ENCODE measurements at regions not wholly inside any gene's neighbourhood (a gene's known extent, or its start where the extent isn't known, plus 50 kb on each side); places are given as distances from the start of the nearest gene placed in this dataset.
A peak's percentile ranks its signal among the peaks of the same experiment; 100 is the strongest.
"Not testable (repeated sequence)": the region's sequence is repeated elsewhere in the genome, so short reads cannot be mapped to it uniquely, and the experiment has no call there.

GRCh38 chr10:42269788-42270187, 368.6 kb downstream of the ZNF33B start:
- TF ChIP-seq CTCF (conservative IDR thresholded peaks at IDR 0.05): peak; percentile 63
- not testable (repeated sequence) for TF ChIP-seq EZH2 (IDR thresholded peaks at IDR 0.05; ENCODE audit: low read depth)

Data from PC-9 (cell line).